SH-SY5Y (cell line): ENCODE measurements at regions not wholly inside any gene's neighbourhood (a gene's known extent, or its start where the extent isn't known, plus 50 kb on each side); places are given as distances from the start of the nearest gene placed in this dataset.

Source experiments
- GATA2 ChIP-seq: IDR thresholded peaks from 2 replicates; pipeline ENCODE4 v1.6.1; 2011; ENCODE audit warnings: mild to moderate bottlenecking, low read depth, low read length
- GATA3 ChIP-seq: IDR thresholded peaks from 2 replicates; pipeline ENCODE4 v1.6.1; 2011; ENCODE audit warnings: low read depth, mild to moderate bottlenecking, low read length, moderate library complexity

DNA sequence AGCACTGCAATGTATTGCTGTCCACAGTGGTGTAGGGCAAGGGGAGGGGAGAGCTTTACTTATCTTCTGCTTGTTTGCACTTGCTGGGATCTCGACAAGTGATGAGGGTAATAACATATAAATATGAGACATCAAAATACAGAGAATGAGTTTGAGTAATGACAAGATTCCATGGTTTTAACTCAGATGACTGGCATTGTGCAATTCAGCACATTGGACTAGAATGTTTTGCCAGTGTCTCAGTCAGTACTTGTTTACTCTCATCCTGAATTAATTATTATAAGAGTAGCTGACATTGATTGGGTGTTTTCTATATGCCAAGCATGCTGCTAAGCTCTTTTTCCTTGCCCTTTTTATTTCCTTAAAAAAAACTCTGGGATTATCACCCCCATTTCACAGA is 306.7 kb upstream of the MMADHC start:
- TF ChIP-seq GATA3 (no peak), GATA2 (no peak)

DNA sequence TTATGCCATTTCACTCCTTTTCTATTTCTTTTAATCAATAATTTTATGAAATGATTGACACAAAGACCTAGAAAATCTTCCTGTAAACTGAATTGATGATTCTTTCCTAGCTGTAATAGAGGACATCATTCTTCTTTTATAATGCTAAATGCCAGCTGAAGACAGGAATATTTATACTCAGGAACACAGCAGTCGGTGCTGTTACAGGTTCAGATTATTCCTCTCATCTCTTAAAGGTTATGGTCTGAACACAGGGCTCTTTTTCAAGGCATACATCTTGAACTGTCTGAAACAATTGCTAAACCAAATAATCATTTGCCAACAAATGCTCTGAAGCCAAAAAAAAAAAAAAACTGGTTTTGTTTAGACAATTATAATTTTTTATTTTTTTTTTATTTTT is 305.0 kb upstream of the MMADHC start:
- TF ChIP-seq GATA3 = no peak
- no peak for TF ChIP-seq GATA2

DNA sequence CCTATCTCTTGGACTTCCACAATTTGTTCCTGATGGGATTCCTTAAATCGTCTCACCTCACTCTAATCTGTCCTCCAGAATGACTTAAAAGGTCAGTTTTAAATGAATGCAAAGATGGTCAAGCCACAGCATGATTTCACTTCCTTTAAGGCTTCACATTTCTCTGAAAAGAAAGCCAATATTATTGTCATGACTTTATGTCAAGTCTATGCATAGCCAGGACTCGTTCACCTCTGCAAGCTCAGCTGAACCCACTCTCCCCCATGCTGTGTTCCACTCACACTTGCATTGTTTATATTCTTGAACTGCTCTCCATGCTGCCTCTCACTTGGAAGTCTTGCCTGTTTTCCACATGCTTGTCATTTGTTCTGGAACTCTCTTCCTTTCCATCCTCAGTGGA is 298.4 kb upstream of the MMADHC start:
- TF ChIP-seq GATA3 = no peak
- no peak for TF ChIP-seq GATA2

DNA sequence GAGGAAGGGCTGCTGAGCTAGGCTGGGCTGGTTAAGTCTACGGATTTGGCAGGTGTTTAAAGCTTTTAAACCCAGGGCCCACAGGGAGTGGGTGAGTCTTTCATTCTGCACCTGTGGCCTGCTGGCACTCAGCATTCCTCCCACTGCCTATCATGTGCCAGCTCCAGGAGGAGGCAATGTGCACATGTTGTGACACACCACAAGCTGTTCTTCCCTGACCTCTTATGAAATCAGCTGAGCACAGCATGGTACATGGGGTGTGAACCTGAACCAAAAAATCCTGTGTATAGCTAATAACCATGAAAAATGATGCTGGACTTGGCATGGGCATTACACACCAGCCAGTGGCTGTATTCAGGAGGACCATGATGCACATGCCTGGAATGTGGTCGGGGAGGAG is 297.9 kb upstream of the MMADHC start:
- TF ChIP-seq GATA2 (no peak), GATA3 (no peak)

DNA sequence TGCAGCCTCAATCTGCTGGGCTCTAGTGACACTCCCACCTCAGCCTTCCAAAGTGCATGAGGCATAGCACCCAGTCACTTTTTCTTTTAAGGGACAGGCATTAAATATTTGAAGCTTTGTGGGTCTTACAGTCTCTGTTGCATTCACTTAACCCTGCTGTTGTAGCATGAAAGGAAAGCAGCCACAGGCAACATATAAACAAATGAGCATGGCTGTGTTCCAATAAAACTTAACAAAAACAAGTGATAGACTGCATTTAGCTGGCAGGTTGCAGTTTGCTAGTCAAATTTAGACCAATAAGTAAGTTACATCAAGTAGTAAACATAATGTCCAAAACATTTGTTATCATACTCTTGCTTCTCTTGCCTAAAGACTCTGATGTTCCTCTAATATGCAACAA is 297.3 kb upstream of the MMADHC start:
- TF ChIP-seq GATA3 = no peak
- no peak for TF ChIP-seq GATA2

DNA sequence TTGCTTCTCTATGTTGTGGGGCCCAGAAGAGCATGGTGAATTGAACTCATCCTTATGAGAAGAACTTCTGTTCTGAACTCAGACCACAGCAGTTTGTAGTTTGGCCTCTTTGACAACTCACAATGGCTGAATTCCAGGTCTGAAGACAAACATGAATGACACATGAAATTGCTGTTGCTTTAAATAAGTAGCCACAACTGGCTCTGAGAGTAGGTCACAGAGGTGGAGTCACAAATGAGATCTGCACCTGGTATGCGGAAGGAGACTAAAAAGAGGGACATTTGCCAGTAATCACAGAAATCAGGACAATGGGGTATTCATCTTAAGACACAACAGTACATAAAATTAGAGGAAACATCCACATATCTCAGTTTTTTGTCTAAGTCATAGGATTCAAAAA is 290.3 kb upstream of the MMADHC start:
- TF ChIP-seq GATA3 = no peak
- TF ChIP-seq GATA2 = no peak

DNA sequence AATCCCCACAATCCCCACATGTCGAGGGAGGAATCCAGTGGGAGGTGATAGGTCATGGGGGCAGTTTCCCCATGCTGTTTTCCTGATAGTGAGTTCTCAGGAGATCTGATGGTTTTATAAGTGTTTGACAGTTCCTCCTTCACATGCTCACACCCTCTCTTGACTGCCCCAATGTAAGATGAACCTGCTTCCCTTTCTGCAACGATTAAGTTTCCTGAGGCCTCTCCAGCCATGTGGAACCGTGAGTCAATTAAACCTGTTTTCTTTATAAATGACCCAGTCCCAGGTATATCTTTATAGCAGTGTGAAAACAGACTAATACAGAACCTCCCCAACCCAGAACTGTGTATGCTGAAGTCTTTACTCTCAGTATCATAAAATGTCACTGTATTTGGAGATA is 289.5 kb upstream of the MMADHC start:
- no peak for TF ChIP-seq GATA2
- no peak for TF ChIP-seq GATA3

DNA sequence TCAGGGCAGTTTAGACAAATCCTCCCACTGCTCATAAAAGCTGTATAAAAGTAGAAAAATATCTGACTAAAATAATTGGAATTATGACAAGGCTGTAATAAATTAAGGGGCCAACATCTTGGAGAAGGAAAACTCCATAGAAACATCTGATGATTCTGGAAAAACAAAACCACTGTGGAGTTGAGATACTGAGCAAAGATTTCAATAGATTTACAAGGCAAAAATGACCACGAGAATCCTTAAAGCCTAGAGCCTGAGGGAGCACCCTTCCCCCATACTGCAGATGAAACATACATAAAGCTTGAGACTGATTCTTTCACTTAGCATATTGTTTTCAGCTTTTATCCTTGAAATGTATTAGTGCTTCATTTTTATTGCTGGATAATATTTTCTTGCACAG is 286.4 kb upstream of the MMADHC start:
- TF ChIP-seq GATA2 (no peak), GATA3 (no peak)

DNA sequence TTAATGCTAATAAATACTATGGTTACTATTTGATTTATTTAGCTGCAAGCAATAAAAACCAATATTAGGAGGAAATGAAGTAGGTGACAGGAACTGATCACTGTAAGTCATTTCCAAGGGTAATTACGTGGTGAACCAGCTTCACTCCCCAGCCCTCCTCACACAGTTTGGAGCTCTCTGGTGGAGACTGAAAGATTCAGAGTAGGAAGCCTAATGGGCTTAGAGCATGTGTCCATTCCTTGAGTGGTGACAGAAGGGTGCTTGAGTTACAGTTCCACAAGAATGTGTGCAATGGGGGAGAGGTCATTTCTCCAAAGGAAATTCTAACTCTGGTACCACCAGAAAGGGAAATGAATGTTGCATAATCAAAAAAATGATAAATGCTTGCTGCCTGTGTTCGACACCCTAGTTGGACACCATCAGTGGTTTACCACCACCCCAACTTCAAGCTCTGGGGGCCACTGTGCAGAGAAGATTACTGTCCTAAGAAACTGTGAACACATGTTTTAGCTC is 285.1 kb upstream of the MMADHC start:
- TF ChIP-seq GATA3 (no peak), GATA2 (no peak)

DNA sequence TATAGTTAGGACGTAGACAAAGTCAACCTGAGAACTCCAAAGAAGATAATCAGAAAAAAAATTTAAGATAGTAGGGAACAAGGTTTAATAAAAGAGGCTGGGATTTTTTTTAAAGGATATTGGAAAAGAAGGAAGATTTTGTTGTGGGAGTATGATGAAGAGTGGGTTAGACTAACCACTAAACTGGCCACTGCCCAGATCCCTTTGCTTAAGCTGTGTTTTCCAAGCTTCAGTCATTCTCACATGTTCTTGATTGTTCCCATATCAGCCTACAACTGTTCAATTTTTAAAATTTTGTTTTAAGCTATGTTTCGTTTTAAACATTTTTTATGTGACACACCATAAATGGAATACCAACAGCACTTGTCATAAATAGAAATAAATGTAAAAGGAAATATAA is 284.5 kb upstream of the MMADHC start:
- no peak for TF ChIP-seq GATA3
- TF ChIP-seq GATA2 = no peak

DNA sequence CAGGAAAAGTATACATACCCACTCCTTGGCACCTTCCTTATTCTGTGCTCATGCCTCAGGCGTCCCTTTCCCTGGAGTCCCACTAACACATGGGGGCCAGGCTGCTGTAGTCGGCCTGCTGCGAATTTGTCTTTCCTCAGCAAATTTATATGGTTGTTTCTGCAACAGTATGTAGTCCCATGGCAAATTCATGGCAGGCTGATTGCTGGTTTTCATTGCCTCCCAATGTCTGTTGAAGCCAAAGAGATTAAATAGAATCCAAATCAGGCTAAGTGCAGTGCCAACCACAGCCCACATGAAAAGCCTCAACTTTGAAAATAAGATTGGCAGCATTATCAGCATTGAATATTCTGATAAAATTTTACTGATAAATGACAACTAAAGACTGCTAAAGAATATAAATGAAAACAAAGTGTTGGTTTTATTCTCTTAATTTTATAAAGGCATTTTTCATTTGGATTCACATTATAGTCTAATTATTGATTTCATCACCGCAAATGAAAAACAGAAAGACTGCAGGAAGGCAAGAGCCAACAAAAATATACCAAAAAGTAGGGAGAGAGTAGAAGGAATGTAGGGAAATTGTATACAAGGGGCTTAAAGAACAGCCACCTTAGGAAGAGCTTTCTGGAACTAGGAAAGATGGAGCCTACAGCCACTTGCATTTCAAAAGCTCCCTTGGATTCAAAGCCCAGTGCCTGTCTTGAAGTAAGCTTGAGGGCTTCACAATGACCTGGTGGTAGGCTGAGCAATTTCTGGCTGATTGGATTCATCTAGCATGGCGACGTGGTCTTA is 283.7 kb upstream of the MMADHC start:
- TF ChIP-seq GATA2 = no peak
- TF ChIP-seq GATA3 = no peak

DNA sequence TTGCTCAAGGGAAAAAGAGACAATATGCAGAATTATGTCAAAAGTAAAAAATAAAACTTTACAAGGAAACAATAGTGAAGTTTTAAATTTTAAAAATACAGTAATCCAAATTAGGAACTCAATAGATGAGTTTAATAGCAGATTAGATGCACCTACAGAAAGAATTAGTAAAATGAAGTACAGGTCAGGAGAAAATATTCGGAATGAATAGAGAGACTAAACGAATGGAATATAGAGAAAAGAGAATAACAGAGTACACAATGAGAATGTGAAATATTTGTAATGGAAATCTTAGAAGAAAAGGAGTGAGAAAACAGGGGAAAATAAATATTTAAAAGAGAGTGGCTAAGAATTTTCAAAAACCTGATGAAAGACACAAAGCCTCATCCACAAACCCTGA is 275.7 kb upstream of the MMADHC start:
- no peak for TF ChIP-seq GATA2
- TF ChIP-seq GATA3 = no peak

DNA sequence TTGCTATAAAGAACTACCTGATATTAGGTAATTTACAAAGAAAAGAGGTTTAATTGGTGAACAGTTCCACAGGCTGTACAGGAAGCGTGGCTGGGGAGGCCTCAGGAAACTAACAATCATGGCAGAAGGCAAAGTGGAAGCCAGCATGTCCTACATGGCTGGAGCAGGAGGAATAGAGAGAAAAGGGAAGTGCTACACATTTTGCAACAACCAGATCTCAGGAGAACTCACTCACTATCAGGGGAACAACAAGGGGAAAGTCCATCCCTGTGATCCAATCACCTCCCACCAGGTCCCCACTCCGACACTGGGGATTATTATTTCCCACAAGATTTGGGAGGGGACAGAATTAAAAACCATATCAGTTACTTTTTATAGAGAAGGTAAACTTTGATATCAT is 273.5 kb upstream of the MMADHC start:
- TF ChIP-seq GATA3 (no peak), GATA2 (no peak)

DNA sequence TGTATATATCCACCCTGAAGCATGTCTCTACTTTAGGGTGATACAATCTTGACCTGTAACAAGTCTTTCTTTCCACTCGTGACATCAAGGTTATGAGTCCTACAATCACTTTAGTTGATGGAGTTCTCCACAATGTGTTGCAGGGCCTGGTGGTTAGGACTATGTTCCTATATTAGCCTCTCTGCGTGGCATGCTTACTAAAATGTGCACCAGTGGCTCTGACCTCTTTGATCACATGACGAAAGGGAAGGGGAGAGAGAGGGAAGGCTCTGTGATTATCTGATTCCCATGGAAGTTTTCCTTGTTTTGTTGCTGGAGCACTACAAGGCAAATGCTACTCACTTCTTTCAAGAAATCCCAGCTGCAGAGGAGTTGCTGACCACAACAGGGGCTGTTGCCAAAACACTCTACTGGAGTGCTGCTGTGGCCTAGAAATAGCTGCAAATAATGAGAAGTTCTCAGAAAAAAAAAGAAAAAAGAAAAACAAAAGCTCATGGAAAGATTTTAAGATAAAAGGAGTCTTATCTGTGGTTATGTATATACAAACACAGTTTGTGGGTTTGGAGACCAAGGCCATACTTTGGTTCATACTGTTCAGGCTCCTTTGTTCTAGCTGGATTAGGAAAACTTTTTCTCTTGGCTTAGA is 272.8 kb upstream of the MMADHC start:
- TF ChIP-seq GATA3 (no peak), GATA2 (no peak)

DNA sequence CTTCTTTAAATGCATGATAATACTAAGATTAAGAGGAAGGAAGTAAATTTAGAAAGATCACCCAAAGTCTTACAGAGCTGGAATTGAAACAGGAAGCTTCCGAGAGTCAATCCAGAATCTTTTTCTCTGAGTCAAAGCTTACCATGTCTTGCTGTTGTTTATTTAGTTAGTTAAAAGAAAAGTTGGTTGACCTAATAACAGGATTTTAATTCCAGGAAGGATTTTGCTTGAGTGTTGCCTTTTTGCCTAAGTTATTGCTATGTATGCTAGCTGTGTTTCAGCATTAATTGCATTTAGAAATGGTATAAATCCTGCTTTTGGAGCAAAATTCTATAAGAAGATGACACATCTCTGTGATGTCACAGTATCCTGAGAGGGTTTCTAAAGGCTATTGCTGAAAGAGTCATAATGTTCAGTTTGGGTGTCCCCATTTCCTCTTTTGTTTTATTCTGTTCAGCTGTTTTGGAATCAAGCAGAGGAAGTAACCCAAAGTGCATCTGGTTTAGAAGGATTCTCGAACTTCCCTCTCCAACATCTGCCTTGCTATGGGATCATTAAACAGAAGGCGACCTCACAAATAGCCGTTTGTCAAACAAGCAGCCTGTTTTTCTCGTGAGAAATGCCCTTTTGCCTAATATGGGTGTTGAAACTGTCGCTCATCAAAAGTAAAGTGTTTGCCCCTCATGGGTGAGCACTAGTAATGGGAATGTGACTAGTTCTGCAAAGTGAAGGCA is 271.5 kb upstream of the MMADHC start:
- TF ChIP-seq GATA2 (no peak), GATA3 (no peak)

DNA sequence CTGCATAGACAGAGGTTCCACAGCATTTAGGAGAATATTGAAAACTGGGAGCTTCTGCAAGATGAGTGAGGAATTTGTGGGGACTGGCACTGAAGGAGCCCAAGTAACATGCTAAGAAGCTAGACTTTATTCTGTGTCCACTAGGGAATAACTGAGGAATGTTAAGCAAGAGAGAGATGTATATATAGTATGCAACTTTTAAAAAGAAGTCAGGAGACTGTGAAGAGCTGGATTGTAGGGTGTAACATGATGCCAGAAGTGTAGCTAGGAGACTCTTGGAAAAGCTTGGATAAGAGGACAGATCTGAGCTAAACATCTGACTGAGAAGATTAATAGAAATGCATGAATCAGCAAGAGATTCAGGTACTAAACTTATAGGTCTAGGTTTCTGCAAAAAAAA is 270.6 kb upstream of the MMADHC start:
- TF ChIP-seq GATA3 (no peak), GATA2 (no peak)
